H1 (cell line): ENCODE measurements at regions not wholly inside any gene's neighbourhood (a gene's known extent, or its start where the extent isn't known, plus 50 kb on each side); places are given as distances from the start of the nearest gene placed in this dataset.

Experiments used
- CTCF ChIA-PET: fragments of 300-600 bp; sonication (Branson Sonifier 250); formaldehyde crosslinking; loops from one replicate; lab custom pipeline; 2021; ENCODE audit not compliant: partially characterized antibody; lab: Charles Lee
- POLR2A ChIA-PET: fragments of 300-600 bp; sonication (Branson Sonifier 250); formaldehyde crosslinking; loops from one replicate; lab custom pipeline; 2021; ENCODE audit warnings: inconsistent platforms; ENCODE audit not compliant: partially characterized antibody; lab: Charles Lee
- DNase-seq, 2 experiments: peaks; one replicate each; pipeline versions ENCODE4 v3.0.0 to v3.0.0-alpha.2; 2010 to 2022; ENCODE audit warnings: low spot score in 2 of 2, low read depth in 1 of 2, mixed read lengths in 1 of 2
- FAIRE-seq: peaks from 2 replicates; lab custom pipeline; 2011; peaks lifted over from hg19 to GRCh38; lab: Jason Lieb, UNC
- H2AFZ ChIP-seq: 2 replicates; pipeline ENCODE4 v1.8.1; 2012; ENCODE audit warnings: low read length, inconsistent platforms
- H2AK5ac ChIP-seq: 2 replicates; pipeline ENCODE4 v1.6.1; 2013; ENCODE audit warnings: low read depth, low read length
- H2BK120ac ChIP-seq: replicated peaks from 2 replicates; pipeline ENCODE3; 2013; ENCODE audit warnings: low read depth, low read length, inconsistent platforms
- H2BK12ac ChIP-seq: 2 replicates; pipeline ENCODE4 v1.6.1; 2013; ENCODE audit warnings: low read depth, low read length
- H2BK15ac ChIP-seq: 2 replicates; pipeline ENCODE4 v1.6.1; 2013; ENCODE audit warnings: low read length
- H2BK20ac ChIP-seq: 2 replicates; pipeline ENCODE4 v1.6.1; 2013; ENCODE audit warnings: low read length
- H2BK5ac ChIP-seq: 2 replicates; pipeline ENCODE4 v1.6.1; 2013; ENCODE audit warnings: low read depth, low read length
- H3K14ac ChIP-seq: 2 replicates; pipeline ENCODE4 v1.6.1; 2013; ENCODE audit warnings: inconsistent platforms; ENCODE audit not compliant: insufficient read length
- H3K18ac ChIP-seq: 2 replicates; pipeline ENCODE4 v1.6.1; 2013; ENCODE audit warnings: low read length; ENCODE audit errors: extremely low read depth
- H3K23ac ChIP-seq: 2 replicates; pipeline ENCODE4 v1.6.1; 2013; ENCODE audit warnings: inconsistent platforms; ENCODE audit not compliant: insufficient read length
- H3K23me2 ChIP-seq: 2 replicates; pipeline ENCODE4 v1.6.1; 2013; ENCODE audit warnings: low read depth, low read length
- H3K27ac ChIP-seq: 2 replicates; pipeline ENCODE4 v1.6.1; 2011; ENCODE audit warnings: low read depth, low read length, inconsistent platforms
- H3K27me3 ChIP-seq, 4 experiments: replicated peaks in 1 of 4; 1 replicate in 1 of 4; 2 replicates in 3 of 4; pipeline versions ENCODE4 v1.6.1 to v1.8.1; 2011 to 2013; ENCODE audit warnings: low read length in 3 of 4, mild to moderate bottlenecking in 3 of 4, inconsistent platforms in 2 of 4, mixed read lengths in 2 of 4, moderate library complexity in 1 of 4; ENCODE audit not compliant: control insufficient read depth in 3 of 4, insufficient read depth in 3 of 4; ENCODE audit errors: extremely low read depth in 1 of 4
- H3K36me3 ChIP-seq, 4 experiments: 2 replicates each; pipeline versions ENCODE4 v1.6.1 to v1.8.1; 2011 to 2013; ENCODE audit warnings: mild to moderate bottlenecking in 4 of 4, low read length in 3 of 4, moderate library complexity in 2 of 4, control low read depth in 1 of 4, inconsistent platforms in 1 of 4; ENCODE audit not compliant: insufficient read depth in 4 of 4, control insufficient read depth in 2 of 4
- H3K4ac ChIP-seq: replicated peaks from 2 replicates; pipeline ENCODE3; 2013; ENCODE audit warnings: low read length, low read depth, mixed read lengths, inconsistent platforms; ENCODE audit not compliant: insufficient read length
- H3K4me1 ChIP-seq, 4 experiments: replicated peaks in 1 of 4; 1 replicate in 1 of 4; 2 replicates in 3 of 4; pipeline versions ENCODE4 v1.6.1 to v1.8.1; 2011 to 2013; ENCODE audit warnings: low read length in 3 of 4, inconsistent platforms in 2 of 4, mixed read lengths in 1 of 4; ENCODE audit not compliant: insufficient read depth in 4 of 4, control insufficient read depth in 3 of 4
- H3K4me2 ChIP-seq, 2 experiments: 2 replicates each; pipeline versions ENCODE4 v1.6.1 to v1.8.1; 2011 to 2013; ENCODE audit warnings: low read depth in 2 of 2, low read length in 2 of 2, control low read depth in 1 of 2, inconsistent platforms in 1 of 2, mild to moderate bottlenecking in 1 of 2; ENCODE audit not compliant: insufficient read depth in 1 of 2
- H3K4me3 ChIP-seq, 4 experiments: fragments of 200-600, 300-600 bp in 1 of 4; sonication (generic), shearing (Covaris generic), sonication (Bioruptor Twin) in 1 of 4; 2 replicates each; pipeline versions ENCODE4 v1.5.1 to v1.8.1; 2011 to 2016; ENCODE audit warnings: low read length in 4 of 4, low read depth in 3 of 4, control low read depth in 2 of 4, inconsistent platforms in 2 of 4, mild to moderate bottlenecking in 2 of 4, mixed read lengths in 1 of 4, moderate library complexity in 1 of 4; ENCODE audit not compliant: insufficient read depth in 2 of 4; ENCODE audit errors: extremely low read depth in 1 of 4
- H3K56ac ChIP-seq: replicated peaks from 2 replicates; pipeline ENCODE3; 2013; ENCODE audit warnings: low read depth, mild to moderate bottlenecking, mixed read lengths, low read length, inconsistent platforms; ENCODE audit not compliant: insufficient read length
- H3K79me1 ChIP-seq: 2 replicates; pipeline ENCODE4 v1.6.1; 2013; ENCODE audit warnings: low read depth, low read length, control low read depth
- H3K79me2 ChIP-seq, 2 experiments: 2 replicates each; pipeline versions ENCODE4 v1.6.1 to v1.8.1; 2012 to 2013; ENCODE audit warnings: low read length in 2 of 2, mild to moderate bottlenecking in 2 of 2, inconsistent platforms in 1 of 2; ENCODE audit not compliant: insufficient read depth in 2 of 2, control insufficient read depth in 1 of 2
- H3K9ac ChIP-seq, 4 experiments: replicated peaks in 1 of 4; 1 replicate in 1 of 4; 2 replicates in 3 of 4; pipeline versions ENCODE4 v1.6.1 to v1.8.1; 2011 to 2013; ENCODE audit warnings: low read depth in 3 of 4, low read length in 3 of 4, control low read depth in 2 of 4, mild to moderate bottlenecking in 2 of 4, moderate library complexity in 2 of 4, inconsistent platforms in 1 of 4; ENCODE audit errors: extremely low read depth in 1 of 4
- H3K9me3 ChIP-seq, 2 experiments: 2 replicates each; pipeline versions ENCODE4 v1.6.1 to v1.8.1; 2012 to 2013; ENCODE audit warnings: mild to moderate bottlenecking in 2 of 2, moderate library complexity in 2 of 2, control low read depth in 1 of 2, inconsistent platforms in 1 of 2, low read depth in 1 of 2, low read length in 1 of 2, mixed read lengths in 1 of 2; ENCODE audit not compliant: insufficient read depth in 2 of 2
- H4K20me1 ChIP-seq, 2 experiments: replicated peaks in 1 of 2; 2 replicates each; pipeline versions ENCODE3 to v1.8.1; 2011 to 2013; ENCODE audit warnings: inconsistent platforms in 2 of 2, low read length in 2 of 2, mild to moderate bottlenecking in 1 of 2; ENCODE audit not compliant: insufficient read depth in 2 of 2, control insufficient read depth in 1 of 2
- H4K5ac ChIP-seq: 2 replicates; pipeline ENCODE4 v1.6.1; 2013; ENCODE audit warnings: low read length, low read depth, mixed read lengths, inconsistent platforms; ENCODE audit not compliant: insufficient read length
- H4K8ac ChIP-seq: 2 replicates; pipeline ENCODE4 v1.8.0; 2013; ENCODE audit warnings: mild to moderate bottlenecking, moderate library complexity, low read length, inconsistent platforms; ENCODE audit not compliant: insufficient read depth; ENCODE audit errors: extremely low read depth
- H4K91ac ChIP-seq: replicated peaks from 2 replicates; pipeline ENCODE3; 2013; ENCODE audit warnings: low read length, mixed read lengths, inconsistent platforms; ENCODE audit not compliant: insufficient read length
- CTCF ChIP-seq, 3 experiments: IDR thresholded peaks; 1 replicate in 2 of 3; 2 replicates in 1 of 3; pipeline versions ENCODE4 v1.5.1 to v1.6.1; 2011; ENCODE audit warnings: low read length in 3 of 3, mild to moderate bottlenecking in 3 of 3, inconsistent platforms in 2 of 3, low read depth in 1 of 3, moderate library complexity in 1 of 3; ENCODE audit not compliant: insufficient read depth in 1 of 3; ENCODE audit errors: control extremely low read depth in 1 of 3
- EP300 ChIP-seq, 2 experiments: IDR thresholded peaks; 1 replicate in 1 of 2; 2 replicates in 1 of 2; pipeline ENCODE4 v1.6.1; 2011 to 2012; ENCODE audit warnings: low read depth in 2 of 2, low read length in 2 of 2, mild to moderate bottlenecking in 2 of 2, borderline replicate concordance in 1 of 2, inconsistent platforms in 1 of 2, moderate library complexity in 1 of 2
- SIN3A ChIP-seq, 2 experiments: IDR thresholded peaks in 1 of 2; conservative IDR thresholded peaks in 1 of 2; 2 replicates each; pipeline ENCODE4 v1.6.1; 2011 to 2012; ENCODE audit warnings: low read length in 2 of 2, improper control_type of control experiment in 1 of 2, low read depth in 1 of 2, mild to moderate bottlenecking in 1 of 2
- SP2 ChIP-seq: IDR thresholded peaks from 2 replicates; pipeline ENCODE4 v1.6.1; 2012; ENCODE audit warnings: mild to moderate bottlenecking, low read length, inconsistent platforms
- TAF1 ChIP-seq: IDR thresholded peaks from 2 replicates; pipeline ENCODE4 v1.6.1; 2011; ENCODE audit warnings: mild to moderate bottlenecking, low read depth, low read length
- TEAD4 ChIP-seq: IDR thresholded peaks from 2 replicates; pipeline ENCODE4 v1.6.1; 2012; ENCODE audit warnings: low read depth, low read length, inconsistent platforms, mixed read lengths
- USF2 ChIP-seq: IDR thresholded peaks from 2 replicates; pipeline ENCODE4 v1.6.1; 2011; ENCODE audit warnings: low read length, improper control_type of control experiment
- WGBS, 2 experiments: shearing (Covaris generic) in 1 of 2; methylation state at CpG; one replicate each; pipeline versions ENCODE4 v1.1.6 to v1.1.7; 2013 to 2015; ENCODE audit warnings: low lambda C conversion rate in 2 of 2, mixed read lengths in 2 of 2, inconsistent platforms in 1 of 2, low coverage in 1 of 2, missing lambda C conversion rate in 1 of 2; ENCODE audit not compliant: insufficient replicate concordance in 2 of 2, insufficient coverage in 1 of 2, insufficient read length in 1 of 2; ENCODE audit errors: extremely low coverage in 1 of 2, missing lambda C conversion rate in 1 of 2; 5-methylcytosine and 5-hydroxymethylcytosine counted together

GRCh38 chr1:189311915-189312314 is 1165.7 kb downstream of the BRINP3 start:
- POLR2A ChIA-PET = no interaction called here
- no peak overlapping the region for H2AK5ac ChIP-seq
- no peak overlapping the region for H3K18ac ChIP-seq
- no peak overlapping the region for H4K91ac ChIP-seq
- no peaks in the 10 kb centered on the region for H4K20me1 ChIP-seq
- no peak for DNase-seq
- H2AFZ ChIP-seq = no peak overlapping the region
- H2BK5ac ChIP-seq = no peak overlapping the region
- H3K14ac ChIP-seq = no peak overlapping the region
- no peak overlapping the region for H3K23ac ChIP-seq
- no peak overlapping the region for H3K27ac ChIP-seq
- no peaks in the 10 kb centered on the region for H3K9me3 ChIP-seq
- H2BK15ac ChIP-seq = no peak overlapping the region
- H2BK120ac ChIP-seq = no peak overlapping the region
- H3K23me2 ChIP-seq = no peaks in the 10 kb centered on the region; the same call in 1 of the 2 replicates
- TF ChIP-seq TEAD4 (no peak), TAF1 (no peak), SP2 (no peak), SIN3A (conservative IDR thresholded peaks at IDR 0.05 in 1 of 2, IDR thresholded peaks at IDR 0.05 in 1 of 2; ENCODE audit: low read depth in 1 of 2, low read length in 2 of 2) (no peak), EP300 (IDR thresholded peaks at IDR 0.05; ENCODE audit: borderline replicate concordance in 1 of 2, low read depth in 2 of 2, low read length in 2 of 2) (no peak), CTCF (IDR thresholded peaks at IDR 0.05; ENCODE audit: control extremely low read depth in 1 of 3, insufficient read depth in 1 of 3, low read depth in 1 of 3, low read length in 3 of 3) (no peak), USF2 (no peak)
- TF ChIP-seq, all 59 proteins: peak for 0
- Histone ChIP-seq H3K56ac (no peak overlapping the region), H3K9ac (no peak overlapping the region), H3K36me3 (no peaks in the 10 kb centered on the region), H3K4ac (no peak overlapping the region), H3K4me3 (no peak overlapping the region), H2BK20ac (no peak overlapping the region), H3K4me2 (no peak overlapping the region), H4K5ac (no peak overlapping the region), H3K27me3 (no peaks in the 10 kb centered on the region), H2BK12ac (no peak overlapping the region), H3K79me2 (no peaks in the 10 kb centered on the region), H3K4me1 (peaks cover 0 to 3% (median 1%) of the 10 kb centered on the region in 4 experiments; a peak in 3 of 7 replicates), H4K8ac (no peak overlapping the region), H3K79me1 (no peaks in the 10 kb centered on the region)
- no peak for FAIRE-seq
- WGBS, 2 experiments = 83% methylated on average over 2 of the region's 2 CpGs; no CpG with 5 or more reads in 1 of the 2 experiments
- CTCF ChIA-PET = no interaction called here
